Thyroid gland (tissue), 4 donors: ENCODE measurements at regions not wholly inside any gene's neighbourhood (a gene's known extent, or its start where the extent isn't known, plus 50 kb on each side); places are given as distances from the start of the nearest gene placed in this dataset.

ENCODE experiments used
- POLR2A ChIP-seq, 2 donors: fragments of 450-650 bp; IDR thresholded peaks; one replicate each; pipeline ENCODE4 v1.6.1; 2017; ENCODE audit warnings: antibody characterized with exemption in 2 of 2, mild to moderate bottlenecking in 2 of 2, moderate library complexity in 1 of 2
- TF ChIP-seq, protein P1 (sequence below), 6 experiments: fragments of 200-600 bp in 3 of 6; fragments of 450-650 bp in 3 of 6; sonication (generic) in 3 of 6; IDR thresholded peaks; one replicate each; pipeline ENCODE4 v1.5.1; 2016 to 2019; ENCODE audit warnings: antibody characterized with exemption in 6 of 6, mild to moderate bottlenecking in 2 of 6, inconsistent platforms in 1 of 6, moderate library complexity in 1 of 6

DNA sequence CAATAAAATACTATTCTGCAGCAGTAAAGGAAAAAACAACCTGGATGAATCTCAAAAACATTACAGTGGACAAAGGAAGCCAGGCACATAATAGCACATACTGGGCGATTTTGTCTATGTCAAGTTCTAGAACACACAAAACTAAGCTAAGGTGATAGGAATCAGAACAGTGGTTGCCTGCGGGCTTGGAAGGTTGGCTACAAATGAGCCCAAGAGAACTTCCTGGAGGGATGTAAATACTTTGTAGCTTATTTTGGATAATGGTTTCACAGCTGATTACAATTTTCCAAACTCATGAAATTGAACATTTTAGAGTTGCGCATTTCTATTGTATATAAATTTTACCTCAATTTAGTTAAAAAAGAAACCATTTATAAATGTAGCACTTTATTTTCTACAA, 67.6 kb upstream of the CES5A start:
- TF ChIP-seq POLR2A (IDR thresholded peaks at IDR 0.05): no peak
- TF ChIP-seq, protein P1, sequence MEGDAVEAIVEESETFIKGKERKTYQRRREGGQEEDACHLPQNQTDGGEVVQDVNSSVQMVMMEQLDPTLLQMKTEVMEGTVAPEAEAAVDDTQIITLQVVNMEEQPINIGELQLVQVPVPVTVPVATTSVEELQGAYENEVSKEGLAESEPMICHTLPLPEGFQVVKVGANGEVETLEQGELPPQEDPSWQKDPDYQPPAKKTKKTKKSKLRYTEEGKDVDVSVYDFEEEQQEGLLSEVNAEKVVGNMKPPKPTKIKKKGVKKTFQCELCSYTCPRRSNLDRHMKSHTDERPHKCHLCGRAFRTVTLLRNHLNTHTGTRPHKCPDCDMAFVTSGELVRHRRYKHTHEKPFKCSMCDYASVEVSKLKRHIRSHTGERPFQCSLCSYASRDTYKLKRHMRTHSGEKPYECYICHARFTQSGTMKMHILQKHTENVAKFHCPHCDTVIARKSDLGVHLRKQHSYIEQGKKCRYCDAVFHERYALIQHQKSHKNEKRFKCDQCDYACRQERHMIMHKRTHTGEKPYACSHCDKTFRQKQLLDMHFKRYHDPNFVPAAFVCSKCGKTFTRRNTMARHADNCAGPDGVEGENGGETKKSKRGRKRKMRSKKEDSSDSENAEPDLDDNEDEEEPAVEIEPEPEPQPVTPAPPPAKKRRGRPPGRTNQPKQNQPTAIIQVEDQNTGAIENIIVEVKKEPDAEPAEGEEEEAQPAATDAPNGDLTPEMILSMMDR (IDR thresholded peaks at IDR 0.05): no peak
